HFFc6 (cell line): ENCODE measurements at regions not wholly inside any gene's neighbourhood (a gene's known extent, or its start where the extent isn't known, plus 50 kb on each side); places are given as distances from the start of the nearest gene placed in this dataset.

Source experiments
- DNase-seq: peaks from one replicate; pipeline ENCODE4 v3.0.0-alpha.2; 2018
- H3K27ac Mint-ChIP-seq: 2 replicates; pipeline ENCODE4 v1.8.0; 2020; ENCODE audit warnings: mild to moderate bottlenecking, mixed read lengths
- H3K27me3 Mint-ChIP-seq: 2 replicates; pipeline ENCODE4 v1.8.0; 2021; ENCODE audit warnings: mild to moderate bottlenecking, moderate library complexity, mixed read lengths; ENCODE audit not compliant: insufficient read depth
- H3K36me3 Mint-ChIP-seq: 2 replicates; pipeline ENCODE4 v1.8.0; 2021; ENCODE audit warnings: low read depth, mixed read lengths
- H3K4me1 Mint-ChIP-seq: 2 replicates; pipeline ENCODE4 v1.8.0; 2020; ENCODE audit warnings: low read depth, mixed read lengths
- H3K4me3 Mint-ChIP-seq: 2 replicates; pipeline ENCODE4 v1.8.0; 2020; ENCODE audit warnings: mild to moderate bottlenecking, moderate library complexity, mixed read lengths
- H3K9me3 Mint-ChIP-seq: 2 replicates; pipeline ENCODE4 v1.8.0; 2020; ENCODE audit warnings: mild to moderate bottlenecking, mixed read lengths
- CTCF ChIP-seq: fragments of 200-600 bp; sonication (generic); IDR thresholded peaks from 2 replicates; pipeline ENCODE4 v1.5.0; 2021; ENCODE audit warnings: antibody characterized with exemption, mild to moderate bottlenecking

DNA sequence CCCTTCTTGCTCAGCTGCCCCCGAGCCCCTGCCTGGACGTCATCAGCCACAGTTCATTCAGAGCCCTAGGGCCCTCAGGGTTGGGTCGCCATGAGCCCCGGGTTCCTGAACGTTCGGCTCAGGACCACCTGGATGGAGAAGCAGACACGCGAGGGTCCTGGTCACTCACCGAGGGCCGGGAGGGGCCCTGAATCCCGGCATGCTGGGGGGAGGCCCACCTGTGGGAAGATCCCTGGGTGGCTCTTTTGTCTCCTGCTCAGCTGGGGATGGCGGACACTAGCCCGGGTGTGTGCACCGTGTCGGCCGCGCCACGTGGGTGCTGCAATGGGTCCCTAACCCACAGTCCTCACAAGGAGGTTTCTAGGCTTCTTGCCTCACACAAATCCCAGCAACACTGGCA, 78.1 kb upstream of the TTC34 start:
- no peak for TF ChIP-seq CTCF

DNA sequence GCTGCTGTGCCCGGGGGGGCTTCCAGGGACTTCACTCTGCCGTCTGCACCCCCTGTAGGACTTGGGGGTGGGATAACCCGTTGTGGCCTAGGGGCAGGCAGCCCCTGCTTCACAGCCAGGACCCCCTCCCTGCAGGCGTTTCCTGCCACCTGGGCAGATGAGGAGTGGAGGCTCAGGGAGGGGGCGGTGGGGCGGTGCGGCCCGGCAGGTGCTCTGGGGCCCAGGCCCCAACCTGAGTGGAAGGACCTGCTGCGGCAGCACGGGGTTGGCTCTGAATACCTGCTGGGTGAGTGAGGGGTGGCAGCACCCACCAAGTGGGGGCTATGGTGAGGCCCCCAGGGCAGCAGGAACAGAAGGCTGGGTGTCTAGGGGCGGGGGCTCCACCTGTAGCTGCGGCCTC, 78.6 kb upstream of the TTC34 start:
- H3K27me3 Mint-ChIP-seq, result no peaks in the 10 kb centered on the region; the same call in none of the 2 replicates

More for the DNA sequence above, 78.1 kb upstream of the TTC34 start:
- Mint-ChIP-seq H3K27me3 (no peaks in the 10 kb centered on the region; the same call in 1 of the 2 replicates), H3K4me3 (no peak overlapping the region), H3K4me1 (no peaks in the 10 kb centered on the region), H3K36me3 (no peaks in the 10 kb centered on the region), H3K9me3 (peaks cover 24% of the 10 kb centered on the region), H3K27ac (no peak overlapping the region)
- DNase-seq, result no peak

DNA sequence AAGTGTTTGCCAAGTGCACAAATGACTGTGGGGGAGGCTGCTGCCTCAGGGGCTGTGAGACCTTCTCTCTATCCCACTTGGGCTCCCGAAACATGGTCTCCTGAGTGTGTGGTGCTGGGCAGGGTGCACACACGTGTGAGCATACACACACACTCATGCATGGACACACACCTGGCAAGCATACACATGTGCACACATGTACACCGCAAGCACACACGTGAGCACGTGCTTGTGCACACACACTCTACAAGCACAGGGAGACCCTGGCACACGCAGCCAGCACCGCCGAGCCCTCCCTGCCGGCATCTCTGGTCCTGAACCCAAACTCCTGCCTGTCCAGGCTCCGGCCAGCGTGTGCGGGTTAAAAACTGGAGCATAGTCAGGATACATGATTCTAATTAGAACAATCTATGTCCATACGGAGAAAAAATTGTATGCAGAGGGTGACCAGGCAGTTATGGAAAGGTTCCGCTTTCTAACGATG, 79.4 kb upstream of the TTC34 start:
- Mint-ChIP-seq H3K4me1 (no peaks in the 10 kb centered on the region), H3K9me3 (peaks cover 34% of the 10 kb centered on the region), H3K36me3 (no peaks in the 10 kb centered on the region), H3K4me3 (no peak overlapping the region), H3K27me3 (no peaks in the 10 kb centered on the region; the same call in none of the 2 replicates), H3K27ac (no peak overlapping the region)
- TF ChIP-seq CTCF, result no peak
- DNase-seq, result no peak

More for the DNA sequence above, 78.6 kb upstream of the TTC34 start:
- no peak overlapping the region for H3K4me3 Mint-ChIP-seq
- DNase-seq, result no peak
- TF ChIP-seq CTCF, result no peak
- H3K4me1 Mint-ChIP-seq, result no peaks in the 10 kb centered on the region
- no peak overlapping the region for H3K27ac Mint-ChIP-seq
- H3K36me3 Mint-ChIP-seq, result no peaks in the 10 kb centered on the region
- peaks cover 29% of the 10 kb centered on the region for H3K9me3 Mint-ChIP-seq

DNA sequence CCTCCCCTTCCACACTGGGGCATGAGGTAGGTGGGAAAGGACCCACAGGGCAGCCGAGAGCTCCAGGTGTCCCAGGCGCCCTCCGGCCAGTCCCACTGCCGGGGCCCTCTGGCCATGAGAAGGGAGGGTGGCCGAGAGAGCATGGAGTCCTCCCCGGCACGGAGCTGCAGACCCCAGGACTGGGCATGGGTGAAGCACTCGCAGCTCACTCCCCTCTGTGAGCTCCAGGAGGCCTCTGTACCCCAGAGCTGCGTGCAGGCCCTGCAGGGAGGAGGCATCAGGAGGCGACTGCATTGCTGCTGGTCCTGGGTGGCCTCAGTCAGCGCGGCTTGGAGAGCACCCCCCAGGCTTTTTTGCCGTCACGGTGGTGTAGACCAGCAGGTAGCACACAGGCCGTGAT, 80.1 kb upstream of the TTC34 start:
- Mint-ChIP-seq H3K27me3 (no peaks in the 10 kb centered on the region; the same call in none of the 2 replicates), H3K36me3 (no peaks in the 10 kb centered on the region), H3K4me1 (no peaks in the 10 kb centered on the region), H3K4me3 (no peak overlapping the region), H3K9me3 (peaks cover 40% of the 10 kb centered on the region), H3K27ac (no peak overlapping the region)
- no peak for DNase-seq
- TF ChIP-seq CTCF, result no peak

GRCh38 chr1:2882966-2883696, 81.6 kb upstream of the TTC34 start:
- Mint-ChIP-seq H3K4me3 (no peak overlapping the region), H3K36me3 (no peaks in the 10 kb centered on the region), H3K9me3 (peaks cover 30% of the 10 kb centered on the region), H3K27me3 (no peaks in the 10 kb centered on the region; the same call in 1 of the 2 replicates), H3K4me1 (no peaks in the 10 kb centered on the region), H3K27ac (no peak overlapping the region)
- TF ChIP-seq CTCF, result no peak
- DNase-seq, result no peak
